Transverse colon (tissue), 4 donors: ENCODE measurements at regions not wholly inside any gene's neighbourhood (a gene's known extent, or its start where the extent isn't known, plus 50 kb on each side); places are given as distances from the start of the nearest gene placed in this dataset.

Source experiments
- DNase-seq: peaks from one replicate; pipeline ENCODE4 v3.0.0-alpha.2; 2019
- H3K27ac ChIP-seq, 4 donors: fragments of 200-600 bp; sonication (generic); 2 replicates each; pipeline ENCODE4 v1.5.1; 2016 to 2018; ENCODE audit warnings: inconsistent platforms in 4 of 4
- H3K27me3 ChIP-seq: fragments of 200-600 bp; sonication (generic); 2 replicates; pipeline ENCODE4 v1.5.1; 2017; ENCODE audit warnings: inconsistent platforms
- H3K36me3 ChIP-seq, 4 donors: fragments of 200-600 bp; sonication (generic); 2 replicates each; pipeline ENCODE4 v1.5.1; 2017 to 2019; ENCODE audit warnings: inconsistent platforms in 4 of 4
- H3K4me1 ChIP-seq, 4 donors: fragments of 200-600 bp; sonication (generic); 2 replicates each; pipeline ENCODE4 v1.5.1; 2017 to 2020; ENCODE audit warnings: inconsistent platforms in 4 of 4
- H3K4me3 ChIP-seq, 4 donors: fragments of 200-600 bp; sonication (generic); 1 replicate in 1 of 4; 2 replicates in 3 of 4; pipeline versions ENCODE4 v1.5.1 to v1.6.1; 2017 to 2019; ENCODE audit warnings: inconsistent platforms in 4 of 4
- H3K9me3 ChIP-seq, 2 donors: fragments of 200-600 bp; sonication (generic); 2 replicates each; pipeline ENCODE4 v1.5.1; 2017 to 2019; ENCODE audit warnings: inconsistent platforms in 2 of 2
- CTCF ChIP-seq, 5 experiments: fragments of 200-600 bp in 3 of 5; fragments of 450-650 bp in 2 of 5; sonication (generic) in 3 of 5; IDR thresholded peaks; 1 replicate in 2 of 5; 2 replicates in 3 of 5; pipeline ENCODE4 v1.5.1; 2016 to 2017; ENCODE audit warnings: antibody characterized with exemption in 5 of 5, inconsistent platforms in 3 of 5, mild to moderate bottlenecking in 2 of 5, moderate library complexity in 1 of 5
- EP300 ChIP-seq: sonication (generic); formaldehyde crosslinking; IDR thresholded peaks from one replicate; pipeline ENCODE4 v1.6.1; 2017; ENCODE audit warnings: antibody characterized with exemption, low read depth
- POLR2A ChIP-seq: fragments of 450-650 bp; IDR thresholded peaks from one replicate; pipeline ENCODE4 v1.6.1; 2016; ENCODE audit warnings: antibody characterized with exemption, mild to moderate bottlenecking, moderate library complexity
- POLR2AphosphoS5 ChIP-seq, 3 donors: sonication (generic); formaldehyde crosslinking; IDR thresholded peaks; one replicate each; pipeline ENCODE4 v1.6.1; 2016; ENCODE audit warnings: antibody characterized with exemption in 3 of 3
- WGBS, 2 donors: methylation state at CpG; one replicate each; pipeline ENCODE4 v1.1.5; 2018; ENCODE audit warnings: low coverage in 1 of 2; 5-methylcytosine and 5-hydroxymethylcytosine counted together
- in situ Hi-C, 4 donors: fragments of 200-750 bp; cut with MboI; loops; one replicate each; pipeline versions ENCODE4 v1.15.0 to v1.15.1; 2017; ENCODE audit warnings: low sequenced_read_pairs in 3 of 4, low pct_ligation_motif_present in 1 of 4, low pct_unique_long_range_greater_than_20kb in 1 of 4
- intact Hi-C: fragments of 100-400 bp; cut with DNase I; formaldehyde crosslinking; loops from one replicate; pipeline ENCODE4 v1.15.1; 2023; ENCODE audit warnings: low total_unique reads

- intact Hi-C loops, result no loop called here
- H3K27me3 ChIP-seq, result no peaks in the 10 kb centered on the region
- no peaks in the 10 kb centered on the region for H3K4me1 ChIP-seq
- no peaks in the 10 kb centered on the region for H3K9me3 ChIP-seq
- 58 to 81% methylated on average over 2 to 3 of the region's 3 CpGs for WGBS, 2 donors
- DNase-seq, result no peak
- H3K4me3 ChIP-seq, result no peak overlapping the region
- TF ChIP-seq EP300, result no peak
- no peaks in the 10 kb centered on the region for H3K36me3 ChIP-seq
- in situ Hi-C loops, result no loop called here
- no peak overlapping the region for H3K27ac ChIP-seq
Measured at GRCh38 chr4:152236519-152237056, 299.3 kb downstream of the FBXW7 start.

GRCh38 chr4:152235718-152236117 lies 300.2 kb downstream of the FBXW7 start:
- no peak for TF ChIP-seq POLR2AphosphoS5 (IDR thresholded peaks at IDR 0.05)
- TF ChIP-seq EP300, result no peak
- no peak for TF ChIP-seq POLR2A
- TF ChIP-seq CTCF (IDR thresholded peaks at IDR 0.05), result no peak
- DNase-seq, result no peak
- intact Hi-C loops, result no loop called here
- in situ Hi-C loops, result no loop called here
- Histone ChIP-seq H3K27ac (no peak overlapping the region), H3K36me3 (no peaks in the 10 kb centered on the region), H3K4me3 (no peak overlapping the region), H3K9me3 (no peaks in the 10 kb centered on the region), H3K27me3 (no peaks in the 10 kb centered on the region), H3K4me1 (no peaks in the 10 kb centered on the region)
- 85 to 94% methylated on average over 3 of the region's 3 CpGs for WGBS, 2 donors

- no peak for TF ChIP-seq EP300
- TF ChIP-seq CTCF (IDR thresholded peaks at IDR 0.05), result no peak
- TF ChIP-seq POLR2AphosphoS5 (IDR thresholded peaks at IDR 0.05), result no peak
- no peak for TF ChIP-seq POLR2A
- H3K27me3 ChIP-seq, result no peaks in the 10 kb centered on the region
- H3K4me3 ChIP-seq, result no peak overlapping the region
- no peaks in the 10 kb centered on the region for H3K4me1 ChIP-seq
- no peaks in the 10 kb centered on the region for H3K36me3 ChIP-seq
- in situ Hi-C loops, result no loop called here
- no peaks in the 10 kb centered on the region for H3K9me3 ChIP-seq
- intact Hi-C loops, result no loop called here
- DNase-seq, result no peak
- no peak overlapping the region for H3K27ac ChIP-seq
- 63 to 94% methylated on average over 1 to 3 of the region's 3 CpGs for WGBS, 2 donors
Measured at GRCh38 chr4:152234571-152234970, 301.3 kb downstream of the FBXW7 start.

GRCh38 chr4:152232271-152232670 lies 303.6 kb downstream of the FBXW7 start:
- Histone ChIP-seq H3K27me3 (no peaks in the 10 kb centered on the region), H3K4me1 (no peaks in the 10 kb centered on the region), H3K36me3 (no peaks in the 10 kb centered on the region), H3K27ac (no peak overlapping the region), H3K9me3 (no peaks in the 10 kb centered on the region), H3K4me3 (no peak overlapping the region)
- in situ Hi-C loops, result no loop called here
- WGBS, 2 donors, result 72 to 90% methylated on average over 2 of the region's 2 CpGs
- intact Hi-C loops, result no loop called here
- no peak for DNase-seq
- TF ChIP-seq CTCF (IDR thresholded peaks at IDR 0.05) (no peak), POLR2AphosphoS5 (IDR thresholded peaks at IDR 0.05) (no peak)

DNA sequence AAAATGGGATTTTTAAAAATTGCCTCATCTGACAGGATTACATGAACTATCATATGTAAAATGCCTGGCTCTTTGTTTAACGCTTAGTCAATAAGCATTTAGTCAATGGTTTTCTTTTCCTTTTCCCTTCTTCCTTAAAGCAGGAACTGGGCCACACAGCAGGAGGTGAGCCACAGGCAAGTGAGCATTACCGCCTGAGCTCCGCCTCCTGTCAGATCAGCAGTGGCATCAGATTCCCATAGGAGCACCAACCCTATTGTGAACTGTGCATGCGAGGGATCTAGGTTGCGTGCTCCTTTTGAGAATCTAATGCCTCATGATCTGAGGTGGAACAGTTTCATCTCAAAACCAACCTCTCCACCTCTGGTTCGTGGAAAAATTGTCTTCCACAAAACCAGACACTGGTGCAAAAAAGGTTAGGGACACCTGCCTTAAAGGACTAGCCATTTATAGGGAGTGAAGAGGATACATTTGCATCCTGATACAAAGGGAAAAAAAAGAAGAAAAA lies 306.1 kb downstream of the FBXW7 start:
- DNase-seq, result no peak
- Histone ChIP-seq H3K9me3 (no peaks in the 10 kb centered on the region), H3K4me1 (no peaks in the 10 kb centered on the region), H3K27me3 (no peaks in the 10 kb centered on the region), H3K4me3 (no peak overlapping the region), H3K36me3 (no peaks in the 10 kb centered on the region), H3K27ac (no peak overlapping the region)
- intact Hi-C loops, result no loop called here
- TF ChIP-seq EP300 (no peak), POLR2AphosphoS5 (IDR thresholded peaks at IDR 0.05) (no peak), POLR2A (no peak), CTCF (IDR thresholded peaks at IDR 0.05) (no peak)
- WGBS, 2 donors, result 40 to 90% methylated on average over 1 to 6 of the region's 6 CpGs
- in situ Hi-C loops, result no loop called here
